GM19238 (cell line): ENCODE measurements at regions not wholly inside any gene's neighbourhood (a gene's known extent, or its start where the extent isn't known, plus 50 kb on each side); places are given as distances from the start of the nearest gene placed in this dataset.

Source experiments
- DNase-seq: peaks from one replicate; pipeline ENCODE4 v3.0.0; 2011; ENCODE audit warnings: low spot score; ENCODE audit not compliant: insufficient read length

DNA sequence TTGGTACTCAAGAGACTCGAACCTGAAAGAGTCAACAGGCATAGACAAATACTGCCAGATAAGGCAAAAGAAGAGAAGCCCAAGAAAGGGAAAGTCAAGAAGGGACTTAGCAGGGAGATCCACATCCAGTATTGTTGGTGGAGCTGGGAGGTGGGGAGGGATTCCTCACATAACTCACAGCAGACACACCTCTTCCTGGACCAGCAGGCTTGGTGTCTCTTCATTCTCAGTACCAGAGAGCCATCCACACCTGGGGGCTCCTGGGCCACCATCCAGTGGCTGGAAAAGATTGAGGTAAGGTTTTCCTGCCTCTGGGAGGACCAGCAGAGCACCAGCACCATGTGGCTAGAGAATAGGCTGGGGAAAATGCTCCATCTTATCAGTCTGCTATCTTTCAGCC is 161.6 kb upstream of the SESN3 start:
- DNase-seq: no peak

DNA sequence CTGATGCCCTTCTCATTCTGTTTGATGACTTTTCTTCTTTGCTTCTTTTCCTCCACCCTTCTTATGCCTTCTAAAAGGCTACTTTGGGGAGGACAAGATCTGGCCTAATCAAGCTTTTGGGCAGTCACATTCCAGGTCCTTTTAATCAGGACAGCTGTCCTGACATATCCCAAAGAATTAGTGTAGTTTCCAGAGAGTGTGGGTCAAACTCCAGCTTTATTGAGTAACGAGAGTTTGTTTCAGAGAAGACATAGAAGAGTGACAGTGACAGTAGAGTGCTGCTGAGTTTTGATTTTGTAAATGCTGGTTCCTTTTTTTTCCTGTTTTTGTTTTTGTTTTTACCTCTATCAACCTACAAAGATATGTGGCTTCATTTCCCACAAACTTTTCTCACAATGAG is 158.4 kb upstream of the SESN3 start:
- DNase-seq: no peak

DNA sequence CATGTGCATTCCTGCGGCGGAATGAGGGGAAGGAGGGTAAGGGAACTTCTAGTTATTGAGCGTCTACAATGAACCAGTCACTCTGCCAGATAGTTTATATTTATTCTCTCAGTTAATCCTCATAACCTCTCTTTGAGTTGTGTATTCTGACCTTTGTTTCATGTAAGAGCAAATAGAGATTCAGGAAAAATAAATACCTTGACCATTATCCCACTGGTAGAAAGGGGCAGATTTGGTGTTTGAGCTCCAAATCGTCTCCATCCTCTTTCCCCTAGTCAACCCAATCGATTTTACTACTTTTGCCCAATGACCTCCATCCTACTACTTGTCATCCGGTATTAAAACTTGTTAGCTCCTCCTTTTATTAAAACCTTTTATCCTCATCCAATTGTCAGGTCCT is 157.1 kb upstream of the SESN3 start:
- DNase-seq: no peak

GRCh38 chr11:95387325-95387724 is 156.3 kb upstream of the SESN3 start:
- no peak for DNase-seq

DNA sequence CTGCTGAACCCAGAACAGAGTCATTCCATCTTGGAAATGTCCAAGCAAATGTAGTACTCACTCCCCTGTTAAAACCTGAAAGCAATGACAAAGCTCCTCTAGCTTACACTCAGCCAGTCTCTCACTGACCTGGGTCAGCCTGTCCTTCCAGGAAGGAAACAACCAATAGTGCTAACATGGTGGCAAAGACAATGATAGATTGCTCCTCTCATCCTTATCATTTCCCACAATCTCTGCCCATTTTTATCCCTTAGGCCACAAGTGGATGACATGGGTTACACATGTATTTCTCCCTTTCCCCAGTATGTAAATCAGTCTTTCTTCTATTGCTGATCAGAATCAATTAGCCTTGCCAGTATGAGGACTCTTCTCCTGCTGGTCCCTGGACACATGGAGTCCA is 154.6 kb upstream of the SESN3 start:
- DNase-seq: no peak

DNA sequence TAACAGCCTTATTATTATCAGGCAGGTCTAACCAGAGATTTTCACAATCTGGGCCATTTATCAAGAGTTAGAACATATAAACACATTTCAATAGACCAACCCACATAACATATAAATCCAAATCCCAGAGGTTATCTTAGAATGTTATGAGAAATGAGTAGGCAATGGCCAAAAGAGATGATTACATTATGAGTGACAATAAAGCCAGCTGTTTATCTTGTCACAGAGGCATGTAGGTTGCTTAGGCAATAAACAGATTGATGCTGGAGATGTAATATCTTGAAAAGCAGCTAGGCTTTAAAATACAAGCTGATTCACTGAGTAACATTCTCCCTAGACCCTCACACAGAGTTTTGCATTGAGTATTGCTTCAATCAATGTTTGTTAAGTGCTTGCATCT is 148.5 kb upstream of the SESN3 start:
- no peak for DNase-seq

DNA sequence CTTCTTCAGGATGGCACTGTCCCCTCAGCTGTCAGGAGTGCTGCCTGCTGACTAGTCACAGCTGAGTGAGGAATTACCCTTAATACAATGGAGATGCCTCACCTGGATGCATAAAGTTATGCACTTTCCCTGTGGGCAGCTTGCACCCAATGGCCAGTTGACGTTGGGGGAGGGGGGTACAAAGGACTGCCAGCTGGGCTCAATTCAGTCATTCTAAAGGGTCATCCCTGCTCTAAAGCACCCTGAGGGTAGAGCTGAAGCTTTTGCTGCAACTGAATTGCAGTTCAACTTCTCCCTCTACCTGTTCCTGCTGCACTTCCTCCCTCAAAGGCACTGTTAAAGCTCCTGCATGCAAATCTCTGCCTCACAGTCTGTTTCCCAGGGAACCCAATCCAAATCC is 147.8 kb upstream of the SESN3 start:
- no peak for DNase-seq

DNA sequence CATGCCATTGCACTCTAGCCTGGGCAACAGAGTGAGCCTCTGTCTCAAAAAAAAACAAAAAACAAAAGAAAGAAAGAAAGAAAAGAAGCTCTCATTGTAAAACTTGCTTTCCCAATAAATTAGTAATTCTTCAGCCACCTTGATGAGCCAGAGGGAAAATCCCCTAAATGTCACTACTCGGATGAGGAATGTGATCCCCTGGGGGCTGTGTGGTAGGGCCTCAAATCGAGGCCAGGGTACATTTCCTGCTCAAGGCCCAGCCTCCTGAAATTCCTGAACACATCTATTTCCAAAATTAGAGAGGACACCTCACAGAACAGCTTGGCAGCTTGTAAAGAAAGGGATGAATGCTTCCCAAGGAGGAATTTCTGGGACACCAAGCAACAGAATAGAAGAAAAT is 147.1 kb upstream of the SESN3 start:
- no peak for DNase-seq

DNA sequence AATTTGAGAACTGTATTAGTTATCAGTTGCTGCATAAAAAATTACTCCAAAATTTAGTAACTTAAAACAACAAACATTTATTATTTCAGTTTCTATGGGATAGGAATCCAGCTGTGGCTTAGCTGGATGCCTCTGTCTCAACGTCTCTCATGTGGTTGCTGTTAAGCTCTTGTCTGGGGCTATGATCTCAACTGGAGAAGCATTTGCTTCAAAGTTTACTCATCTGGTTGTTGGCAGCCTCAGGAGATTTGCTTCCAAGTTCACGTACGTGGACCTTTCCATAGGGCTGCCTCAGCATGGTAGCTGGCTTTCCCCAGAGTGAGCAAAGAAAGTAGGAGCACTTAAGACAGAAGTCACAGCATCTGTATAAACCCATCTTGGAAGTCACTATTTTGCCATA is 144.9 kb upstream of the SESN3 start:
- DNase-seq: no peak

GRCh38 chr11:95375451-95375850 is 144.4 kb upstream of the SESN3 start:
- no peak for DNase-seq

DNA sequence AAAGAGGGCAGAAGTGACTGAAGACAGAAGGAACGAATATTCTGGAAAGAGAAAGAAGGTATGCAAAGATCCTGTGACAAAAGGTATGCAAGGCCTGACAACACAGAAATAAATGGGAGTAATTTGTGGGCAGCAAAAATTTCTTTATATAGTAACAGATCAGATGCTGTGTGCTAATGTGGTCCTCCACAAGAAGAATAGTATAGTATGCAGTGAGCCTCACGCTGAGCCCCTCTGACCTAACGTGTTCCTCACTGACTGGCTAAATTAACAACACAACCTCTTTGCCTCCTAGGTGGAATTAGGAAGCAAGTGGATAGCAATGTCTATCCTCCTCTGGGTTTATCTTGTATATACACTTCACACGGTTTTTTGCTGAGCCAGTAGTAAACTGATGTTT is 143.1 kb upstream of the SESN3 start:
- DNase-seq: no peak

DNA sequence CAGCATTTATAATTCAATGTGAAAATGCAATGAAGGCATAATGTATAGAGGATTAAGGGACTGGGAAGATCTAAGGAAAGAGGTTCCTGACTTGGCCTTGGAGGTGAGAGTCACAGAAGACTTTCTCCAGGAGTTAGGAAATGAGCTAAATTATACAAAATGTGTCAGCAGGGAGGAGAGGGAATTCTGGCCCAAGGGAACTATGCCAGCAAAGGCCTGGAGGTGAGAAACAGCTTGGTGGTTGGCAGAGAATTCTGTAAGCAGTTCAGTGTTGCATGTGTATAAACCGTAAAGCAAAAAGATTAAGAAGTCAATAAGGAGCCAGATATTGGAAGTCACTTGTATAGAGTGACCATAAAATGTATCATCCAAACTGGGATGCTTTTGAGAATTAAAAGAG is 142.2 kb upstream of the SESN3 start:
- DNase-seq: no peak

DNA sequence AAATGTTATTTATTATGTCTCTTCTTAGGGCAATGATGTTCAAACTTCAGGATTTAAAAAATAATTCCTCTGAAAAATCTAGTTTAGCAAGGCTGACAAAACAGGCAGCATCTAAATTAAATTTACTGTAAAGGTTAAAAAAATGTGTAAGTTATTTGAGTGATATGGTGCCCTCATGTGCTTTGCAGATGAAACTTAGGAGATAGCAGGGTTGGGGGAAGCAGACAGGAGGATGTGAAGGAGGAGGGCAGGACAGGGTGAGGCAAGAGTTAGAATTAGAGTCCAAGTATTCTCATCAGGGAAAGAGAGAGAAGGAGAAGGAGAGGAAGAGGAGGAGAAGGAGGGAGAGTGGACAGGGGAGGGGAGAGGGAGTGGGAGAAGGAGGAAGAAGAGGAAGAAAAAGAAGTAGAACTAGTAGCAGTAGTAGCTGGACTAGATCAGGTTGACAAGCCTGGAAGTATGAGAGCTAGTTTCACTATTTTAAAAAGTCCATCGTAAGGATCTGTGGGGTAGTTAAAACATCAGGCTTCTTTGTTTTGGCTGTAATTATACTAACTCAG is 141.2 kb upstream of the SESN3 start:
- DNase-seq: no peak

- DNase-seq: no peak
Measured at GRCh38 chr11:95371153-95371552, 140.2 kb upstream of the SESN3 start.

- DNase-seq: no peak
Measured at GRCh38 chr11:95367726-95368125, 136.7 kb upstream of the SESN3 start.

GRCh38 chr11:95365348-95365747 is 134.3 kb upstream of the SESN3 start:
- no peak for DNase-seq

- no peak for DNase-seq
Measured at GRCh38 chr11:95364324-95365295, 133.6 kb upstream of the SESN3 start.

DNA sequence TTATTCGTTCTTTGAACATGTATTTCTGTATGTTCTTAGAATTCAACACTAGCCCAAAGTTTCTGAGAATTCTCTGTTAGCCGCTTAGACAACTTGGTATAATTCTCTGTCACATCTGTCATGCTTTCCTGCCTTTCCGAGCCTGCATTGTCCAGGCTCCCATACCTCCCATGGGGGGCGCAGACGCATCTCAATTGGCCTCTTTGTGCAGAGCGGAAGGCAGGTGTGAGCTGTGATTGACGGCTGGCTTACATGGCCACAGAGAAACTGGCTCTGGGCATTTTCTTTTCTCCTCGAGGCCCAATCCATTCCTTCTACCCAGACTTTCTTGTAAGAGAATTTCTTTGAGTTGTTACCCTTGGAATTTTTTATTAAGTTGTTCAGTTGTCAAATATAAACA is 132.7 kb upstream of the SESN3 start:
- no peak for DNase-seq

DNA sequence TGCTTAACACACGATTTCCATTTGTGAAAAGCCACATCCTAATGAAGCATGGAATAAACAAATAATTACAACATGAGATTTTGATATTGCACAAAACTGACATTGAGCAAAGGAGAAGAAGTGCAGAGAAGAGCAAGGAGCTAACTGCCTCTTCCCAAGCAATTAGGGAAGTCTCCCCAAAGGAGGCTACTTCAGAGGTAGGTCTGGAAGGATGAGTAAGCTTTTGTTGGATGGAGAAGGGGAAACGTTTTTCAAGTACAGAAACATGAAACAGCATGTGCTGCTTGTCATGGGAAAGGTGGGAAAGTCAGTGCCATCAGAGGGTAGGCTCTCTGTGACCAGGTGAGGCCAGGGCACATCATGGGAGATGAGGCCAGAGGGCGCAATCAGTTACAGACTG is 132.2 kb upstream of the SESN3 start:
- no peak for DNase-seq

DNA sequence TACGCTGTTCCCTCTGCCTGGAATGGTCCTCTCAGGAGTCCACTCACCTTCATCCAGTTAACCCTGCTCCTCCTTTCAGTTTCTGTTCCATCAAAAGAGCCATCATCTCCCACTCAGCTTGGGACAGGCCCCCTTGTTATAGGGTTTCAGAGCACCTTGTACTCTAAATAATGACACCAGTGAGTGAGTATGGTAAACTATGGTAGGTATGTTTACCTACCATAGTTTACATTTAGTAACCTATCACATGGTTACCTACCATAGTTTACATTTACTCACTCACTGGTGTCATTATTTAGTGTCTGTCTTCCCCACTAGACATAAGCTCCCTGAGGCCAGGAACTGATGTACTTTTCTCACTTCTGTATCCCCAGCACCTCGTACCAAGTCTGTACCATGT is 130.2 kb upstream of the SESN3 start:
- no peak for DNase-seq

GRCh38 chr11:95360377-95361075 is 129.5 kb upstream of the SESN3 start:
- no peak for DNase-seq

DNA sequence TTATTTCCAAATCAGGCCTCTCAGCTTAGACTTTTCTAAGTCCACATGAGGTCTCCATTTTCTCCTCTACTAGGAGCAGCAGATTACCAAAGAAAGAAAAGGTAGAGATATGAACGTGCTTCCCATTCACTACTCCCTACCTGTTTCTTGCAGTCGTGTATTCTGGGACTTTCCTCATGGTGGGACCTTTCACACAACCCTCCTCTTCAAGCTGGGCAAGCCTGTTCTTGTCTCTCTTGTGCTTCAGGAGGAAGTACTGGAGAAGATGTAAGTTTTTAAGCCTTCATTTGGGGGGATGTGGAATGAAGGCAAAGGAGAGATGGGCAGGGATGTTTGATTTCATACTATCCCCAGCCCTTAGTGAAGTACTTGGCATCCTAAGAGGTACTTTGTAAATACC is 128.8 kb upstream of the SESN3 start:
- DNase-seq: no peak

GRCh38 chr11:95359341-95359663 is 128.3 kb upstream of the SESN3 start:
- DNase-seq: no peak
